Midbrain (tissue), 1 donor: ENCODE measurements at regions not wholly inside any gene's neighbourhood (a gene's known extent, or its start where the extent isn't known, plus 50 kb on each side); places are given as distances from the start of the nearest gene placed in this dataset.
A peak's percentile ranks its signal among the peaks of the same experiment; 100 is the strongest.

Experiments
- DNase-seq: peaks from one replicate; lab custom pipeline; 2025; lab: John Stamatoyannopoulos, UW

DNA sequence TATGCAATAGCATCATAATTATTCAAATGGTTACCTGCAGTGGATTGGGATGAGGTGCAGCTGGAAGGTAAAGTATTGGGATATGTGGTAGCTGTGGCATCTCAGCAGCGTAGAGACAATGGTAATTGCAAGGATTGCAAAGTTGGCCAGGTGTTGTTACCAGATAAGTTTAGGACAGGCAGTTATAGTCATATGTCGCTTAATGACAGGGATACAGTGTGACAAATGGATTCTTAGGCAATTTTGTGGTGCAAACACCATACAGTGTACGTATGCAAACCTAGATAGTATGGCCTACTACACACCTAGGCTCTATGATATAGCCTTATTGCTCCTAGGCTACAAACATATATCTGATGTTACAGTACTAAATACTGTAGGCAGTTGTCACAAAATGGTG lies 163.5 kb upstream of the LYZL2 start:
- no peak for DNase-seq

DNA sequence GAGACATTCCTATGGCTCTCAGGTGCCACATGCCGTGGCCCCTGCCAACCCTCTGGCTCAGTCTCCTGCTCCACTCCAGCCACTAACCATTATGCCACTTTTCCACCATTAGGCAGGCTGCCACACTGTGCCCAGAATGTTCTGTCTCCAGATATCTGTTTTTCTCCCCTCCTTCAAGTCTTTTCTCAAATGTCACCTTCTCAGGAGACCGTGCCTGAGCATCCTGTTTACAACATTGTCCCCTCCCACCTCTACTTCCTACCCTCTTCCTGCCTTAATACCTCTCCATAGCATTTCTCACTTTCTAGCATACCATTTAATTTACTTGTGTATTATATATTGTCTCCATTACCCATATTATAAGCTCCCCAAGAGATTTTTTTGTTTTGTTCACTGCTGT lies 162.5 kb upstream of the LYZL2 start:
- DNase-seq = no peak

DNA sequence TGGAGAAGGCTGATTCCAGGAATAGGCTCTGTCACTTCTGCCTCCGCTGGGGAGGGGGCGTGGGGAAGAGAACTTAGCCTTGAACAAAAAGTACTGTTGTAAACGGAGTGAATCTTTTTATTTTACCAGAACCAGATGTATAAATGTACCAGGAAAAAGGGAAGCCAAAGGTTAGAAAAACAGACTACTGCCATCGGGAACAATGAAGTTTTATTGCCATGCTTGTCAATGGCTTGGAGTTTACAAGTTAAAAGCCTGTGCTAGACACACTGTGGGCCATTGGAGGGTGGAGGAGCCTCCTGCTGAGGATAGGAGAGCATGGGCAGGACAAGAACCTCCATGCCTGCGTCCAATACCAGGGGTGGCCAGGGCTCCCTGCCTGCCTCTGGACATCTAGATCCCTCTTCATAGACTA lies 161.7 kb upstream of the LYZL2 start:
- DNase-seq = no peak

DNA sequence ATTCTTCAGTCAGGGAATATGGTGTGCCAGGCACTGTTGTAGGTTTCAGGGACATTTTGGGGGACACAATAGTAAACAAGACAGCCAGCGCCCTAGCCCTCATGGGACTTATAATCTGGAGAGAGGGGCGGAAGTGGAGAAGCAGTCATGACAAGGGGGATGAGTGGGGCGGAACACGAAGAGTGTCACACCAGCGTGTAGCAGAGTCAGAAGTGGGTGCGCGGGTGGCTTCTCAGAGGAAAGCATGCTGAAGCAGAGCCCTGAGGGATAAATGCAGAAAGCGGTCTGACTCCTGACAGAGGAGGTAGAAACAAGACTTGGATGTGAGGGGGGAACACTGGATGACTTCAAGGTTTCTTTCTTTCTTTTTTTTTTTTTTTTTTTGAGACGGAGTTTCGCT lies 160.3 kb upstream of the LYZL2 start:
- DNase-seq = no peak

DNA sequence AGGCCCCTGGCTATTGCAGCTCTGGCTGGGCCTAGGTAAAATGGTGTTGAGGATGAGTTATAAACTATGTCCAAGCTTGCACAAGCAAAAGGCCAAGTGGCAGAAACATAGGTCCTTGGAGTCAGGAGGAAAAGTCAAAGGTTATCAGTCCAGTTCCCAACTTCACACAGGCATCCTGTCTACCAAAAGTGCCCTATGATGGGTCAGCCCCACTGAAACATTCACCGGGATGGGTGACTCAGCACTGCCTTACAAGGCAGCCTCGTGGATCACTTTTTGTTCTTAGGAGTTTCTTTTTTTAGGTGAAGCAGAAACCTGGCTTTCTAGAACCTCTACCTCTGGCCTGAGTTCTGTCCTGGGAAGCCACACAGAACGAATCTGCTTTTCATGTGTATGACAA lies 158.8 kb upstream of the LYZL2 start:
- DNase-seq = no peak

DNA sequence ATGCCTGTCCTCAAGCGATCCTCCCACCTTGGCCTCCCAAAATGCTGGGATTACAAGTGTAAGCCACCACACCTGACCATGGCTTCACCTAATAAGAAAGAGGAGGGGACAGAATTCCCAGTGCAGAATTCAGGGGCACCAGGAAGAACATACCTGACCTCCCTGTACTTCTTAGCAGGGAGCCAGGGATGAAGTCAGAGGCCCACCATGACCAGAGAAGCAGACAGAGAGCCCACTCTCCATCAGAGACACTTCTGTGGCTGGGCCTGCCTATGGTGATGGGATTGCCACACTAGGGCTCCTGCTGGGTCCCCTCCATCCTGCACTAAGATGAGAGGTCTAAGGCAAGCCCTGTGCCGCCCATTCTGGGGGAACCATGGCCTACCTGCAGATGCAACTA lies 157.4 kb upstream of the LYZL2 start:
- DNase-seq = no peak

DNA sequence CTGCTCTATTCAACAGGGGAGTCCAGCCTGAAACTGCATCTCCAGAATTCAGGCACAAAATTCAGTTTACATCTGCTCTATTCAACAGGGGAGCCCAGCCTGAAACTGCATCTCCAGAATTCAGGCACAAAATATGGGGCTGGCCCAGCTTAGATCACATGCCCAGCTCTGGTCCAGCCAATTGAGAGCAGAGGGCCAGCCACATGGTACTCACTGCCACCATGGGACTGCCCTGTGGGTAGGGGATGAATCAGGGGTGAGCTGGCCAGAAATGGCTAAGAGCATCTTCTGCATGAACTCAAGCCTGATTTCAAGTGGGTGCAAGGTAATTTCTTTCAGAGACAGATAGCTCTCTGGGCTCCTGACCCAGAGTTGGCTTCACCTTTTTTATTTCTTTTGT lies 156.6 kb upstream of the LYZL2 start:
- no peak for DNase-seq

DNA sequence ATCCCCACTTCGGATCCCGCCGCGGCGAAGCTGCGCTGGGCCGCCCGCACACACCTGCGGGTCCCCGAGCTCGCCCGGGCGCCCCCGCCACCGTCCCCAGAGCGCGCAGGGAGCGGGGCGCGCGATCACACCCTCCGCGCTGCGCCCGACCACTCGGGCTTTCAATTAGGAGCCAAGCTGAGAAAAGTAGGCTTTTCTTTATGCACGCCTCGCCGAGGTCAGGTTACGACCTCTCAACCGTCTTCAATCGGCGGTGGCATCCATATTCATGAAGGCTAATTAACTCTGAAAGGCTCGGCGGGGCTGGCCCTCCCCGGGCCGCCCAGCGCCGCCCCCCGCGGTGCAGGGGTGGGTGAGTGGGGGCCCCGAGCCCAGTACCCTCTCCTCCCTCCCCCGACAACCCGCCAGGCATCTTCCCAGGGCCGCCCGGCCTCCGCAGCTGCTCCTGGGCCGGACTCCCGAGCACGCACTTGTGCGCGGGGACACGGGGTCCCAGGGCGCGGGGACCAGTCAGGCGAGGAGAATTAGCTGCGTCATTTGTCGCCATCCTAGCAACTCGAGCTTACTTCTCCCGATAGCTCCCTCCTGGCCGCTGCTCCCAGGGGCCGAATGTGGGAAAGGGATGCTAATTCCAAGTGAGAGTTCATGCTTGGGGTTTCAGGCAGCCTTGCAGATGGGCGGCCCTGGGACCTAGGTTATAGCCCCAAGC lies 155.5 kb upstream of the LYZL2 start:
- DNase-seq = peak; percentile 89

DNA sequence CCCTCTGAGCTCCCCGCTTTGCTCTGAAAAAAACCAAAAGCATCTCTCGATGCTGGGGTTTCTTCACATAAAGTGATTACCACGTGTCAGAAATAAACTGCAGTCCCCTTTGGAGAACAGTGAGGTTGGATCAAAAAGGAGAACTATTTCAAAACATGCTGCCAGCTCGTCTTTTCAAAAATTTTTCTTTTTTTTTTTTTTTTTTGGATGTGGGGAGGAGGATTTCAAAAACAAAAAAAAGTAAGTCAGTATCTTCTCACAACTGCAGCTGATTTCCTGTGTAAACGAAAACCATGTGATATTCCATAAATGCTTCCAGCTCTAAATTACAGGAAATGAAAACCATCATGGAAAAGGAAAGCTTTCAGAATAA lies 155.0 kb upstream of the LYZL2 start:
- peak; percentile 67 for DNase-seq

DNA sequence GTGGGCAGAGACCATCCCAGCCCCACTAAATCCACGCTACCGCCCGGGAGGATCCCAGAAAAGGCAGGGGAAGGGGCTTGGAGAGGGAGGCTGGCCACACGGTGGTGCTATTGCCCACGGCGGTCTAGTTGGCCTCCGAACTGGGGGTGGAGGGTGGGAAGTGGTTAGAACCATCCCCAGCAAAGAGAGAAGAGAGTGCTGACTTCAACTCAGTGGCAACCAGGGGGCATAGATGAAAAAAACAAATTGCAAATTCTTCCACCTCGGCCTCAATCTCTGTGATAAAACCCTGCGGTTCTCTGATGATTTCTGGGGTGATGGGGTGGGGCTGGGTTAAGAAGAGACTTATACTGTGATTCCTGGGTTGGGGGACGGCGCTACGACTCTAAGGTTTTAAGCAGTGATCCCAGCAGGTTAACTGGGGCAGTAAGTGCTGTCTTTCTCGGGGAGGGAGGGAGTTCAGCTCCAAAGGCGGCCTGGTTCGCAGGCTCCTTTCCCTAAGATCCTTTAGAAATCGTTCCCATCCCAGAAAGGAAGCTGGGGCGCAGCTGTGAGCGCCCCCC lies 154.5 kb upstream of the LYZL2 start:
- peak; percentile 89 for DNase-seq

DNA sequence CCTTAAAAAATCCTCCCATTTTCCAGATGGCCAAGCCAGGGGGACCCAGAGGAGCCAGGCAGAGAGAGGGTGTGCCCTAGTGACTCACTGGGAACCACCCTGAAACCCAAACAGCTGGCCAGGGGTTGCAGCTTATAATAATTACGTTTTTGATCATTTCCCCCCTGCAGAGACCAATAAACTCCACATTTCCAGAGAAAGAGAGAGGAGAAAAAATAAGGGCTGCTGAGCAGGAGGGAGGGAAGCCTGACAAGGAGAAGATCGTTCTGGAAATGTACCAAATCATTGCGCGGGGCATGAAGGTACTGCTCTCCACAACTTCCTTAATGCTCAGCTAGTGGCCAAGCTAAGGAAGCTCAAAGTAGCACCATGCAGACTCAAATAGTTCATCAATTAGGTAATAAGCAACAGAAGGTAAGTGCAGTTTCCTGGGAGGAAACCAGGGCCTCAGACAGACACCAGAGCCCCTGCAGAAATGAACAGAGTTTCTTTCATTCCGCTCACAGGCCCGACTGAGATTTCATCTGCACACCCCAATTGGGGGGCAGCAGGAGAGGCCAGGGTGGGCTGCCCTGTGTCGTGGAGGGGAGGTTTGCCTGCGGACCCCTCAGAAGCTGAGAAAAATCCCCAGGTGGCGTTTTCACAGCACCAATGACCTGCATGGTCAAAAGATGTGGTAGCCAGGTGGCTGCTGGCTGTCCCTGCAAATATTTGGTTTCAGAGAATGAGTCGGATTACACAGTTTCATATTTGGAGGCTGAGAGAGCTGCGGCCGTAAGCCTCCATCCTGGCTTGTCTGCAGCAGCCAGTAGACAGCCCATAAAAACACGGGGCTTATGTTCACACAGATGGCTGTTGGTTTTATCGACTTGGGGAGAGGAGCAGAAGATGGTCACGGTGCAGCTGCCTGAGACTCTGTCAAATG lies 153.2 kb upstream of the LYZL2 start:
- no peak for DNase-seq

DNA sequence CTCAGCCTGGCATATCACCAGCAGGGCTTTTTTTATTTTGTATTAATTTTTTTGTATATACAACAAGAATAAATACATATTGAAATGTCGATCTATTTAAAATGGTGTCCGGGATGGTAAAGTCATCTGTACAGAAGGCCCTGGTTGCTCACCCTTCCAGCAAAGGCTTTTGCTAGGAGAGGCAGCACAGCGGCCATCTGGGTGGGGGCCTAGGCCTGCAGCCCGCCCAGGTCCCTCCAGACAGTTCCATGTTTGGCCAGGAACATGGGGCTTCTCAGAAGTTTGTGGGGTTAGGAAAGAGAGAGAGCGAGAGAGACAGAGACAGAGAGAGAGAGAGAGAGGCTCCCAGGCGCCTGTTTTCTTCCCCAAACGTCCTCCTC lies 152.6 kb upstream of the LYZL2 start:
- no peak for DNase-seq

DNA sequence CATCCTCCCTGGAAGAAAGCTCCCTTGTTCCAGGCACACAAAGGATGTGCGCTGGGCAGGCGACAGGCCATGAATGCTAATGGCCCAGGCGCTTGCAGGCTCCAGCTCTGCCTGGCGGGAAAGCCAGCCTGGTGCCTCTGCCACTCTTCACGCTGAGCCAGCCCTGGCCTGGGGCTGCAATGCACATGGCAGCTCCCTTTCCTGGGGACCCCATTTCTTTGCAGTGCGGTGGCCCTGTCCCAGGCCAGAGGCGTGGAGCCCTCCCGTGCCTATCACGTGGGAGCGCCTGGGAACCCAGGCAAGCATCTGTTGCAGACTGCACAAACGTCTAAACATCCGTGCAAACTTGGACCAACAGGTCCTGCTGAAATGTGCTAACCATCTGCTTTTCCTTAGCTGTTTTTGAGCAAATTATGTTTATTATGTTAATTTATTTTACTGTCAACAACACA lies 152.1 kb upstream of the LYZL2 start:
- DNase-seq = peak; percentile 93

DNA sequence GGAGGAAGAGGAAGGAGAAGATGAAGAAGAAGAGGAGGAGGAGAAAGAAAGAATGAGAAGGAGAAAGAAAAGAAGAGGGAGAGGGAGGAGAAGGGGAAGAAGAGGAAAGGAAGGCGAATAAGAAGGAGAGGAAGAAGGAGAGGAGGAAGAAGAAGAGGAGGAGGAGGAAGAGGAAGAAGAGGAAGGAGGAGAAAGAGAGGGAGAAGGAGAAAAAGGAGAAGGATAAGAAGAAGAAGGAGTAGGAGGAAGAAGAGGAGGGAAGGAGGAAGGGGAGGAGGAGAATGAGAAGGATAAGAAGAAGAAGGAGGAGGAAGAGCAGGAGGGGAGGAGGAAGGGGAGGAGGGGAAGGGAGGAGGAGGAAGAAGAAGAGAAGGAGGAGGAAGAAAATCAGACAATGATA lies 149.2 kb upstream of the LYZL2 start:
- DNase-seq = no peak

DNA sequence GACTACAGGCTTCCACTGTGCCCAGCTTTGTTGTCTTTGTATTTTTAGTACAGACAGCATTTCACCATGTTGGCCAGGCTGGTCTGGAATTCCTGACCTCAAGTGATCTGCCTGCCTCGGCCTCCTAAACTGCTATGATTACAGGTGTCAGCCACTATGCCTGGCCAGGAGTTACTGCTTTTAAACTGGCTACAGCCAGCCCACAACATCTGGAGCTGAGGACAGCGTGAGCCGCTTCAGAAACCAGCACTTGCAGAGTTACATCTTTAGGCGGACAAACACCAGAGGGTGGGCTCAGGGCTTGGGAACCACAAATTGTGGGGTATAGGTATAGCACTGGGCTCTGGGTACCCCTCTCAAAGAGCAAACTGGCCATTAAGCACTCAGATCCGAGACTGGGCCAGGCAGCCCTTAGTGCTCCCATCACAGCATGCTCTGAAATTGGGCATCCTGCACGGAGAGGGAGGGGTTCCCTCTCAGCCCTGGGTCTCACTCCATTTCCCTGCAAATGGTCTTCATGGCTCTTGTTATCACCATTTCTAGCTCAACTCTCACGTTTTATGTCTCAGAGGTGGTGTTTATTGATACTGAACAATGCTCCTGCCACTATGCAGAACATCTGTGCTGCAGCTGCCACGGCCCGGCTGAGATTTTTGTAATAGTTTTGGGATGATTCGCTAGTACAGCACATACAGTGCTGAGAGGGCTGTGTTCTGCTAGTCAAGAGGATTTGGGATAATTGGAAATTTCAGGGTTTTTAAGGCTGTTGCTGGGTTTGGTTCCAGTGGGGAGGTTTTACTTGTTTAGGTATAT lies 146.4 kb upstream of the LYZL2 start:
- no peak for DNase-seq

DNA sequence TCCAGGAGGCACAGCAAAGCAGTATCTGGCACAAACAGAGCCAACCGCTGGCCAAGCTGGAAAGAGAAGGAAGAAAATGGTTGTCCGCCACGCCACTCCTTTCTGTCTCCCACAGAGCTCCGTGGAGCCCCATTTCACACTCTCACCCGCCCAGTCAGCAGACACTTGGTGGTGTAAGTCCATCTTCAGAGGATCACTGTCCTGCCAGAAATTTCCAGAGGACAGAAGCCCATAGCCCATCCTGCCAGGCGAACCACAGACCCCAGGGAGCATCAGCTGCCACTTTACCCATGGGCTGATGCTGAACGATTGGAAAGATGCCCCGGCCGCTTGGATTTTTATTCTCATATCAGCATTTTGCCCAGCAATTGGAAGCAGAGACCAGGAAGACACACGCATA lies 144.7 kb upstream of the LYZL2 start:
- DNase-seq = no peak

DNA sequence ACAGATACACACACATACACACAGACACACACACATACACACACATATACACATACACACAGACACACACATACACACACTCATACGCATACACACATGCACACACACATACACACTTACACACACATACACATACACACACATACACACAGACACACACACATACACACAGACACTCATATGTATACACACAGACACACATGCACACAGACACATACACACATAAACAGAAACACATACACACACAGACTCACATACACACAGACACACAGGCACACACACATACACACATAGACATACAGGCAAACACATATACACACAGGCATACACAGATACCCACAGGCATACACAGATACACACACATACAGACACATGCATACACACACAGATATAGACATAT lies 143.9 kb upstream of the LYZL2 start:
- DNase-seq = no peak

DNA sequence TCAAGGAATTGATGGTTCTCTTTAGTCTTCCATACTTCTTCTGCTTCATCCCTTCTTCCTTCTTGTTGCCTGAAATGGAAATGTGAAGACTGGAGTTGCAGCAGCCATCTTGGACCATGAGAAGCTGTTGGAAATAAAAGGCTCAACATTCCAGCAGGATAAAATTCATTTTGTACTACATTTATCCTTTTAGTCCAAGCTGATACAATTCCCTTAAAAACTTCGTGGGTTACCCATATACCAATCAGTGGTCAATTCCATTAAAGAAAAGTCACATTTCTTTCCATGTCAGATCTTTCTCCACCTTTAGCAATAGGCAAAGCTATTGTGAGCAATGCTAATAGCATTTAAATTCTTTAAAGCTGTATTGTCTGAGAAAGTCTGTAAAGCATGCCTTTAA lies 141.3 kb upstream of the LYZL2 start:
- no peak for DNase-seq

DNA sequence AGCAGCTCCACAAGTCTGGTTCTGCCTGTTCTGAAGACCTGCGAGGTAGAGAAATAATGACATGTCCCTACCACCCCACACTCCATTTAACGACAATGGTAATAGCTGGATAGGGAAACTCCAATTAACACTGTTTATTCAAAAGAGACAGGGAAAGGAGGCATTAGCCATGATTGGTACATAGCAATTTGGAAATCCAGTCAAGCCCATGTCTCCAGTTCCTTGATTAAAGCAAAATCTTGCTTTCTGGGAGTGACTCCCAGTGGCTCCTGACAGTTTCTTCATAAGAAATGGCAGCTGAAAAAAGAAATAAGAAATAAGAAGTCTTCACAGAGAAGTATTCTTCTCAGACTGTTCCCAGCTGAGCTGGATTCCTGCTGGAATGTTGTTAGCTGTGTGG lies 140.7 kb upstream of the LYZL2 start:
- DNase-seq = no peak

DNA sequence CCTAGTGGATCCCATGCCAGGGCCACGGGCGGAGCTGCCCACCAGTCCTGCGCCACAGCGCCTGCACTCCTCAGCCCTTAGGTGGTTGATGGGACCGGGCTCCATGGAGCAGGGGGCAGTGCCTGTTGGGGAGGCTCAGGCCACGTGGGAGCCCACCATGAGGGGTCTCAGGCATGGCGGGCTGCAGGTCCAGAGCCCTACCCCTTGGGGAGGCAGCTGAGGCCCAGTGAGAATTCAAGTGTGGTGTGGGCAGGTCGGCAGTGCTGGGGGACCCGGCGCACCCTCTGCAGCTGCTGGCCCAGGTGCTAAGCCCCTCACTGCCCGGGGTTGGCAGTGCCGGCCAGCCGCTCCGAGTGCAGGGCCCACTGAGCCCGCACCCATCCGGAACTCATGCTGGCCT lies 139.8 kb upstream of the LYZL2 start:
- no peak for DNase-seq

DNA sequence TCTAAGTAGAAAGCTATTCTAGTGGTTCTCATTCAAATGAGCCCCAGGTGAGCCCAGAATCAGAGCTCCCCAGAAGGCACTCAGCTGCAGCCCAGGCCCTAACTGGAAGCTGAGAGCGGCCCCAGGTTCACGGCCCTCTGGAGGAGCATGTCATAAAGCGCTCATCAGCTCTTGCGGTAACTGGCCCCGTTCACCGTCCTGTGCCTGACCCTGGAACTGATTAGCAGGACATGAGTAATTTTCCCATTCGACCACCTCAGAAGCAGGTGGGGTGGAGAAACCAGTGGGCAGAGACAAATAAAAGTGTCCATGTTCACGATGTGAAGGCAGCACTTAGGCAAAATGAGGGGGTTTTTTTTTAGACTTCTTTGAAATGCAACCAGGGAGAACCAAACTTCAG lies 136.1 kb upstream of the LYZL2 start:
- DNase-seq = no peak

DNA sequence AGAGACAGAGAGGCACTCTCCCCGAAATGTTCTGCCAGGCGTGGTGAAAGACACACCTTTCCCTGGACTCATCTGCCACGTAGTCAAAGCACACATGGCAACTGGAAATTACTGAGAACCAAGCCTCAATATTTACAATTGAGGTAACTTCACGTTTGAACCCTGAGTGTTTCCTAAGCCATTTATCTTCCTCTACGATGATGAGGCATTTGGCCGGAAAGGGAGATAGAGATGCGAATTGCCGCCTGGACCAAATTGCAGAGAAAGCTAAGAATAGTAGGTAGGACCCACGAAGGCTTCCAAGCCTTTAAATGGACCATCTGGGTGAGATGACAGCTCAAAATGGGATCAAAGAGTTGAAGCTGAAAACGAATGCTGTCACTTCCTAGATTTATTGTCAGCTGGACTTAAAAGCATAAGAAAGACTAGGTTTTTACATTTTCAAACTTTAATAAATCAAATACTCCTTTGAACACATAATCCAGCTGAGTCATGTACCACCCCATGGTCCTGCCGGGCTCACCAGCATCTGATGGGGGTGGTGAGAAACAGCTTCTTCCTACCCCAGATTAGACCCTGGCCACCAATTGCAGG lies 135.6 kb upstream of the LYZL2 start:
- DNase-seq = no peak
